PC-3 (cell line): ENCODE measurements at regions not wholly inside any gene's neighbourhood (a gene's known extent, or its start where the extent isn't known, plus 50 kb on each side); places are given as distances from the start of the nearest gene placed in this dataset.

ENCODE experiments used
- EZH2 ChIP-seq: fragments of 300-600 bp; sonication (generic); IDR thresholded peaks from one replicate; pipeline ENCODE4 v1.6.1; 2017; ENCODE audit warnings: antibody characterized with exemption, mild to moderate bottlenecking, low read length; ENCODE audit not compliant: unreplicated experiment
- TF ChIP-seq, protein P1 (sequence below): fragments of 300-600 bp; sonication (generic); conservative IDR thresholded peaks from 2 replicates; pipeline ENCODE4 v1.5.1; 2017; ENCODE audit warnings: antibody characterized with exemption, low read depth, mild to moderate bottlenecking, low read length

DNA sequence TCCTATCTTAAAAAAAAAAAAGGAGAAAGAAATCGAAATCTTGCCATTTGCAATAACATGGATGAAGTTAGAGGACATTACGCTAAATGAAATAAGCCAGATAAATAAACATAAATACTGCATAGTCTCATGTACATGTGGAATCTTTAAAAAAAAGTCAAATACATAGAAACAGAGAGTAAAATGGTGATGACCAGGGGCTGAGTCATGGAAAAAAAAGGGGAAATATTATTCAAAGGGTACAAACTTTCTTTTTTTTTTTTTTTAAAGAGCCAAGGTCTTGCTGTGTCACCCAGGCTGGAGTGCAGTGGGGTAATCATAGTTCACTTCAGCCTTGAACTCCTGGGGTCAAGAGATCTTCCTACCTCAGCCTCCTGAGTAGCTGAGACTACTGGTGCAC, 310.1 kb downstream of the ZNF608 start:
- TF ChIP-seq, protein P1, sequence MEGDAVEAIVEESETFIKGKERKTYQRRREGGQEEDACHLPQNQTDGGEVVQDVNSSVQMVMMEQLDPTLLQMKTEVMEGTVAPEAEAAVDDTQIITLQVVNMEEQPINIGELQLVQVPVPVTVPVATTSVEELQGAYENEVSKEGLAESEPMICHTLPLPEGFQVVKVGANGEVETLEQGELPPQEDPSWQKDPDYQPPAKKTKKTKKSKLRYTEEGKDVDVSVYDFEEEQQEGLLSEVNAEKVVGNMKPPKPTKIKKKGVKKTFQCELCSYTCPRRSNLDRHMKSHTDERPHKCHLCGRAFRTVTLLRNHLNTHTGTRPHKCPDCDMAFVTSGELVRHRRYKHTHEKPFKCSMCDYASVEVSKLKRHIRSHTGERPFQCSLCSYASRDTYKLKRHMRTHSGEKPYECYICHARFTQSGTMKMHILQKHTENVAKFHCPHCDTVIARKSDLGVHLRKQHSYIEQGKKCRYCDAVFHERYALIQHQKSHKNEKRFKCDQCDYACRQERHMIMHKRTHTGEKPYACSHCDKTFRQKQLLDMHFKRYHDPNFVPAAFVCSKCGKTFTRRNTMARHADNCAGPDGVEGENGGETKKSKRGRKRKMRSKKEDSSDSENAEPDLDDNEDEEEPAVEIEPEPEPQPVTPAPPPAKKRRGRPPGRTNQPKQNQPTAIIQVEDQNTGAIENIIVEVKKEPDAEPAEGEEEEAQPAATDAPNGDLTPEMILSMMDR = no peak
- TF ChIP-seq EZH2 = no peak
